ENCODE measurements at regions not wholly inside any gene's neighbourhood (a gene's known extent, or its start where the extent isn't known, plus 50 kb on each side); places are given as distances from the start of the nearest gene placed in this dataset.

GRCh38 chr1:177748080-177748801 lies 221.6 kb downstream of the SEC16B start:
- no peak for DNase-seq (ENCODE audit: low spot score in 2 of 2)
- WGBS, 2 donors: 81 to 84% methylated on average over 4 of the region's 4 CpGs
- TF ChIP-seq CTCF (IDR thresholded peaks at IDR 0.05): no peak
- H3K4me3 ChIP-seq (ENCODE audit: low read depth, poor library complexity, severe bottlenecking): no peak overlapping the region
- intact Hi-C loops (cut with DNase I; ENCODE audit: low total_unique reads): no loop called here

DNA sequence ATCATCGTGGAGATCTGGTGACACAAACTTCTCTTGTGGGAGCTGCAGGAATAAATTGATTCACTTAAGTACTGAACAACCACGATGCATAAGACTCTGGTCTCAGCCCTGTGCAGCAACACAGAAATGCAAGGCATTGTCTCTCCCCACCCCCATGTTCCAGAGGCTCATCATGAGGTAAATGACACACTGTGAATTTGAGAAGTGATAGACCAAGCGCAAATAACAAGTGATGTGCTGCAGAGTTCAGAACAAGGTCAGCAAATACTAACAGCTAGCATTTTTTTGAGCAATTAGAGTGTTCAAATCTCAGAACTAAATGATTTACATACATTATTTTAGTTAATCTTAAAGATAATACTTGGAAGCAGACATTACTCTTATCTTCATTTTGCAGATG lies 223.7 kb downstream of the SEC16B start:
- TF ChIP-seq CTCF (IDR thresholded peaks at IDR 0.05) (no peak), POLR2A (IDR thresholded peaks at IDR 0.05) (no peak)
- H3K4me3 ChIP-seq (ENCODE audit: low read depth, poor library complexity, severe bottlenecking): no peak overlapping the region
- intact Hi-C loops (cut with DNase I; ENCODE audit: low total_unique reads): no loop called here
- no peak for DNase-seq (ENCODE audit: low spot score in 2 of 2)
- WGBS, 2 donors: 75 to 87% methylated on average over 3 of the region's 3 CpGs

DNA sequence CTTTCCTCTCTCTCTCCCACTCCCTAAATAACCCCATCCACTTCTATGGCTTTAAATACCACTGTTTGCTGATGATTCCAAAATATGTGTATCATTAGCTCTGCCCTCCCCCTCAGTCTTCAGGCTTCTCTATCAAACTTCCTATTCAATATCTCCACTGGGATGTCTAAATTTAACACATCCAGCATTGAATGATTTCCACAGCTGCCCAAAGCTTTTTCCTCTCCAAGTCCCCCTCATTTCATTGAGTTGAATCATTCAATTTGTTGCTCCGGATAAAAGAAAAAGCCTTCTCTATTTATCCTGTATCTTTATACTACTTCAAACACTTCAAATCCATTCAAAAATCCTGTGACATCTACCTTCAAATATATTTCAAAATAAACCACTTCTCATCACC lies 225.0 kb downstream of the SEC16B start:
- no peak for TF ChIP-seq CTCF (IDR thresholded peaks at IDR 0.05)
- no peak for TF ChIP-seq POLR2A (IDR thresholded peaks at IDR 0.05)
- intact Hi-C loops (cut with DNase I; ENCODE audit: low total_unique reads): no loop called here
- no peak overlapping the region for H3K4me3 ChIP-seq (ENCODE audit: low read depth, poor library complexity, severe bottlenecking)
- no peak for DNase-seq (ENCODE audit: low spot score in 2 of 2)
- 73 to 87% methylated on average over 1 of the region's 1 CpG for WGBS, 2 donors

DNA sequence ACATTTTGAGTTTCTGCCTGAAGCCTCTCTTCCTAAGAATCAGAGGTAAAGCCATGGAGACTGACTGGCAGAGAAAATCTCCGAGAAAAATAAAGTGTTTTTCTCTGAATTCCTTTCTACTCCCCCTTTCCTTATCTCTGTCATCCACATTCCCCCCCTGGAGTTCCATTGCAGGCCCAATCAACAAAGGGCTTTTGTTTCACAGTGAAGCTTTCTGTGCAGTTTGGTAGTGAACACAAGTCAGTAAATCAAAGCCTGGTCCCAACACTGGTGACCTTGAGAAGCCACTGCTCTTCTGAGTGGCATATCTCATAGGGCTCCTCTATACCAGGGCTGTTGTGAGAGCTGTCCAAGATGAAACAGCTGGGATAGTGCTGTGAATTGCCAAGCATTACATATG lies 228.4 kb downstream of the SEC16B start:
- WGBS, 2 donors: 45 to 56% methylated on average over 1 of the region's 1 CpG
- H3K4me3 ChIP-seq (ENCODE audit: low read depth, poor library complexity, severe bottlenecking): no peak overlapping the region
- intact Hi-C loops (cut with DNase I; ENCODE audit: low total_unique reads): no loop called here
- TF ChIP-seq CTCF (IDR thresholded peaks at IDR 0.05) (no peak), POLR2A (IDR thresholded peaks at IDR 0.05) (no peak)
- DNase-seq (ENCODE audit: low spot score in 2 of 2): no peak

GRCh38 chr1:177739780-177740179 lies 230.1 kb downstream of the SEC16B start:
- DNase-seq (ENCODE audit: low spot score in 2 of 2): no peak
- intact Hi-C loops (cut with DNase I; ENCODE audit: low total_unique reads): no loop called here
- H3K4me3 ChIP-seq (ENCODE audit: low read depth, poor library complexity, severe bottlenecking): no peak overlapping the region
- WGBS, 2 donors: 84 to 91% methylated on average over 2 of the region's 2 CpGs
- TF ChIP-seq POLR2A (IDR thresholded peaks at IDR 0.05): no peak
- TF ChIP-seq CTCF (IDR thresholded peaks at IDR 0.05): no peak

GRCh38 chr1:177737456-177737855 lies 232.4 kb downstream of the SEC16B start:
- no peak for TF ChIP-seq CTCF (IDR thresholded peaks at IDR 0.05)
- TF ChIP-seq POLR2A (IDR thresholded peaks at IDR 0.05): no peak
- intact Hi-C loops (cut with DNase I; ENCODE audit: low total_unique reads): no loop called here
- WGBS, 2 donors: 71 to 79% methylated on average over 2 of the region's 2 CpGs
- no peak overlapping the region for H3K4me3 ChIP-seq (ENCODE audit: low read depth, poor library complexity, severe bottlenecking)
- DNase-seq (ENCODE audit: low spot score in 2 of 2): no peak
